ENCODE measurements at regions not wholly inside any gene's neighbourhood (a gene's known extent, or its start where the extent isn't known, plus 50 kb on each side); places are given as distances from the start of the nearest gene placed in this dataset.

DNA sequence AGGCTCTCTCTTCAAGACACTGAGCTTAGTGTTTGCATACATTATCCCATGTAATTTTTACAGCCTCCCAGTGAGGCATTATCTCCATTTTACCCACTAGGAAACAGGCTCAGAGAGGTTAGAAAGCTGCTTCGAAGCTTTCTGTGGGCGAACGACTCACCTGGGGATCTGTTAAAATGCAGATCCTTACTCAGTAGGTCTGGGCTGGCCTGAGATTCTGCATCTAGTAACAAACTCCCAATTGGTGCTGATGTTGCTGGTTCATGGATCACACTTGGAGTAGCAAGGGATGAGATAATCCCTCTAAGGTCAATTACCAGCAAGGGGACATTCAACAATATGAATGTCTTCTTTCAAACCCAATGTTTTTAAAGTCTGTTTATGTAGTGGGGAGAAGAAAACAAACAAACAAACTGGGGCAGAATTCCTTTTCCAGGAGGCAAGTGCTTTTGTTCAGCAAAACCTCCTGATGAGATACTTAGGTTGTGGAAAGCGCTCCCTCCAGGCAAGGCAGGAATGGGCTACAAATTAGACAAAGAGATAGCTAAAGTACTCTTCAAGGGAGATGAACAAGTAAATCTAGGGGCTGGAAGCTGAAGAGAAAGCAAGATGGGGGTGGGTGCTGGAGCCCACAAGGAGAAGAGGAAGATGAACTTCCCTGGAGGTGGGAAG lies 311.9 kb downstream of the SHQ1 start:
- no peak overlapping the region for H3K23ac ChIP-seq (ENCODE audit: insufficient read length)
- TF ChIP-seq SP1 (IDR thresholded peaks at IDR 0.05; ENCODE audit: low read depth, low read length) (no peak), GTF2F1 (IDR thresholded peaks at IDR 0.05; ENCODE audit: borderline replicate concordance, low read depth, low read length) (no peak), RXRA (IDR thresholded peaks at IDR 0.05; ENCODE audit: insufficient read depth, low read depth, low read length) (no peak), SRF (IDR thresholded peaks at IDR 0.05; ENCODE audit: low read depth, low read length) (no peak), CBX5 (IDR thresholded peaks at IDR 0.05; ENCODE audit: low read depth, low read length) (no peak), BACH1 (IDR thresholded peaks at IDR 0.05; ENCODE audit: low read length) (no peak), CHD1 (IDR thresholded peaks at IDR 0.05; ENCODE audit: low read depth, low read length) (no peak)
- TF ChIP-seq, protein P1, sequence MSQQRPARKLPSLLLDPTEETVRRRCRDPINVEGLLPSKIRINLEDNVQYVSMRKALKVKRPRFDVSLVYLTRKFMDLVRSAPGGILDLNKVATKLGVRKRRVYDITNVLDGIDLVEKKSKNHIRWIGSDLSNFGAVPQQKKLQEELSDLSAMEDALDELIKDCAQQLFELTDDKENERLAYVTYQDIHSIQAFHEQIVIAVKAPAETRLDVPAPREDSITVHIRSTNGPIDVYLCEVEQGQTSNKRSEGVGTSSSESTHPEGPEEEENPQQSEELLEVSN (IDR thresholded peaks at IDR 0.05): no peak
- TF ChIP-seq, protein P2, sequence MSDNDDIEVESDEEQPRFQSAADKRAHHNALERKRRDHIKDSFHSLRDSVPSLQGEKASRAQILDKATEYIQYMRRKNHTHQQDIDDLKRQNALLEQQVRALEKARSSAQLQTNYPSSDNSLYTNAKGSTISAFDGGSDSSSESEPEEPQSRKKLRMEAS (IDR thresholded peaks at IDR 0.05): no peak

More for the DNA sequence above, 311.9 kb downstream of the SHQ1 start:
- Histone ChIP-seq H3K56ac (replicated peaks; ENCODE audit: insufficient read length, low read depth, low read length) (no peak overlapping the region), H4K20me1 (replicated peaks in 1 of 2; ENCODE audit: control insufficient read depth in 1 of 2, insufficient read depth in 2 of 2, low read length in 2 of 2) (no peaks in the 10 kb centered on the region), H3K27me3 (replicated peaks in 1 of 4; ENCODE audit: control insufficient read depth in 3 of 4, extremely low read depth in 1 of 4, insufficient read depth in 3 of 4, low read length in 3 of 4) (peaks cover 0 to 8% (median 2%) of the 10 kb centered on the region in 4 experiments; a peak in 4 of 7 replicates), H2BK12ac (ENCODE audit: low read depth, low read length) (no peak overlapping the region), H3K4me2 (ENCODE audit: insufficient read depth in 1 of 2, low read depth in 2 of 2, low read length in 2 of 2) (peak overlapping the region in 1 of 2 experiments; percentile 1; a peak in 1 of 4 replicates), H3K4me3 (ENCODE audit: extremely low read depth in 1 of 4, insufficient read depth in 2 of 4, low read depth in 3 of 4, low read length in 4 of 4) (no peak overlapping the region), H2AK5ac (ENCODE audit: low read depth, low read length) (no peak overlapping the region), H2BK120ac (replicated peaks; ENCODE audit: low read depth, low read length) (no peak overlapping the region), H2AFZ (ENCODE audit: low read length) (no peak overlapping the region), H3K27ac (ENCODE audit: low read depth, low read length) (no peak overlapping the region), H3K79me1 (ENCODE audit: low read depth, low read length) (no peaks in the 10 kb centered on the region), H3K79me2 (ENCODE audit: control insufficient read depth in 1 of 2, insufficient read depth in 2 of 2, low read length in 2 of 2) (no peaks in the 10 kb centered on the region), H3K36me3 (ENCODE audit: control insufficient read depth in 2 of 4, insufficient read depth in 4 of 4, low read length in 3 of 4) (no peaks in the 10 kb centered on the region), H3K14ac (ENCODE audit: insufficient read length) (no peak overlapping the region), H3K9me3 (ENCODE audit: insufficient read depth in 2 of 2, low read depth in 1 of 2, low read length in 1 of 2) (0 out of 4 replicates have a peak, but pooled peaks cover 0 to 2% of the 10 kb centered on the region in 2 experiments), H2BK15ac (ENCODE audit: low read length) (no peak overlapping the region), H4K91ac (replicated peaks; ENCODE audit: insufficient read length, low read length) (no peak overlapping the region), H2BK5ac (ENCODE audit: low read depth, low read length) (0 out of 2 replicates have a peak overlapping the region, but pooled peaks have one; percentile 37), H2BK20ac (ENCODE audit: low read length) (no peak overlapping the region), H3K18ac (ENCODE audit: extremely low read depth, low read length) (0 out of 2 replicates have a peak overlapping the region, but pooled peaks have one; percentile 38), H3K23me2 (ENCODE audit: low read depth, low read length) (peaks cover 8% of the 10 kb centered on the region; the same call in 1 of the 2 replicates), H3K4ac (replicated peaks; ENCODE audit: insufficient read length, low read depth, low read length) (no peak overlapping the region), H4K5ac (ENCODE audit: insufficient read length, low read depth, low read length) (no peak overlapping the region), H3K9ac (replicated peaks in 1 of 4; ENCODE audit: extremely low read depth in 1 of 4, low read depth in 3 of 4, low read length in 3 of 4) (no peak overlapping the region), H3K4me1 (replicated peaks in 1 of 4; ENCODE audit: control insufficient read depth in 3 of 4, insufficient read depth in 4 of 4, low read length in 3 of 4) (peaks cover 4 to 8% (median 7%) of the 10 kb centered on the region in 4 experiments; a peak in 6 of 7 replicates), H4K8ac (ENCODE audit: extremely low read depth, insufficient read depth, low read length) (no peak overlapping the region)
- ChIA-PET POLR2A (ENCODE audit: partially characterized antibody) (no interaction called here), CTCF (ENCODE audit: partially characterized antibody) (no interaction called here)
- DNase-seq (ENCODE audit: low read depth in 1 of 2, low spot score in 2 of 2): no peak
- 28% methylated on average over 4 of the region's 4 CpGs; no CpG with 5 or more reads in 1 of the 2 experiments for whole genome bisulfite sequencing, 2 experiments (ENCODE audit: extremely low coverage in 1 of 2, insufficient coverage in 1 of 2, insufficient read length in 1 of 2, insufficient replicate concordance in 2 of 2, low coverage in 1 of 2, low lambda C conversion rate in 2 of 2, missing lambda C conversion rate in 1 of 2)
- FAIRE-seq: peak; percentile 48

Measured in H1 (cell line).